Neural progenitor cell (in vitro differentiated cells): ENCODE measurements at regions not wholly inside any gene's neighbourhood (a gene's known extent, or its start where the extent isn't known, plus 50 kb on each side); places are given as distances from the start of the nearest gene placed in this dataset.

Experiments
- CTCF ChIP-seq: fragments of 200-600 bp; sonication (generic); IDR thresholded peaks from 2 replicates; pipeline ENCODE4 v1.5.1; 2017; ENCODE audit warnings: antibody characterized with exemption, mild to moderate bottlenecking
- EZH2phosphoT487 ChIP-seq: fragments of 200-600 bp; sonication (generic); IDR thresholded peaks from 2 replicates; pipeline ENCODE4 v1.6.1; 2017; ENCODE audit warnings: antibody characterized with exemption

- TF ChIP-seq EZH2phosphoT487: no peak
- TF ChIP-seq CTCF: no peak
Measured at GRCh38 chr9:18256568-18256967, 217.4 kb upstream of the ADAMTSL1 start.
